Hepatocyte (in vitro differentiated cells): ENCODE measurements at regions not wholly inside any gene's neighbourhood (a gene's known extent, or its start where the extent isn't known, plus 50 kb on each side); places are given as distances from the start of the nearest gene placed in this dataset.

Source experiments
- DNase-seq: peaks from one replicate; pipeline ENCODE4 v3.0.0-alpha.2; 2016; ENCODE audit warnings: low spot score
- H2AFZ ChIP-seq: fragments of 200-600 bp; sonication (generic); 2 replicates; pipeline ENCODE4 v1.6.0; 2016; ENCODE audit warnings: antibody characterized with exemption, mild to moderate bottlenecking
- H3K27ac ChIP-seq: fragments of 200-600 bp; sonication (generic); 2 replicates; pipeline ENCODE4 v1.5.1; 2016; ENCODE audit warnings: mild to moderate bottlenecking
- H3K27me3 ChIP-seq: fragments of 200-600 bp; sonication (generic); 2 replicates; pipeline ENCODE4 v1.6.1; 2016
- H3K36me3 ChIP-seq: fragments of 200-600 bp; sonication (generic); replicated peaks from 2 replicates; pipeline ENCODE4 v1.5.1; 2016; ENCODE audit warnings: low read depth; ENCODE audit not compliant: insufficient read depth
- H3K4me1 ChIP-seq: fragments of 200-600 bp; sonication (generic); 2 replicates; pipeline ENCODE4 v1.5.1; 2016; ENCODE audit warnings: mild to moderate bottlenecking, moderate library complexity; ENCODE audit not compliant: insufficient read depth
- H3K4me2 ChIP-seq: fragments of 200-600 bp; sonication (generic); 2 replicates; pipeline ENCODE4 v1.6.0; 2016
- H3K4me3 ChIP-seq: fragments of 200-600 bp; sonication (generic); 2 replicates; pipeline ENCODE4 v1.5.1; 2016; ENCODE audit warnings: mild to moderate bottlenecking
- H3K79me2 ChIP-seq: fragments of 200-600 bp; sonication (generic); 2 replicates; pipeline ENCODE4 v1.6.0; 2017; ENCODE audit warnings: mild to moderate bottlenecking
- H3K9me2 ChIP-seq: fragments of 200-600 bp; sonication (generic); replicated peaks from 2 replicates; pipeline ENCODE4 v1.6.0; 2017; ENCODE audit warnings: mild to moderate bottlenecking; ENCODE audit not compliant: insufficient read depth
- H3K9me3 ChIP-seq: fragments of 200-600 bp; sonication (generic); 2 replicates; pipeline ENCODE4 v1.5.1; 2016; ENCODE audit warnings: low read depth, mild to moderate bottlenecking
- H4K20me1 ChIP-seq: fragments of 200-600 bp; sonication (generic); 2 replicates; pipeline ENCODE4 v1.6.0; 2016; ENCODE audit warnings: mild to moderate bottlenecking; ENCODE audit not compliant: insufficient read depth, poor library complexity, severe bottlenecking
- EZH2 ChIP-seq: fragments of 200-600 bp; sonication (generic); IDR thresholded peaks from 2 replicates; pipeline ENCODE4 v1.6.1; 2016; ENCODE audit warnings: antibody characterized with exemption, mild to moderate bottlenecking, borderline replicate concordance
- EZH2phosphoT487 ChIP-seq: fragments of 200-600 bp; sonication (generic); IDR thresholded peaks from one replicate; pipeline ENCODE4 v1.6.1; 2018; ENCODE audit warnings: antibody characterized with exemption, mild to moderate bottlenecking, low read depth, moderate library complexity; ENCODE audit not compliant: unreplicated experiment, severe bottlenecking
- WGBS: methylation state at CpG from one replicate; pipeline ENCODE4 v1.1.6; 2016; ENCODE audit warnings: low lambda C conversion rate; ENCODE audit errors: missing lambda C conversion rate; 5-methylcytosine and 5-hydroxymethylcytosine counted together
- TF ChIP-seq, protein P1 (sequence below): fragments of 200-600 bp; sonication (generic); IDR thresholded peaks from 2 replicates; pipeline ENCODE4 v1.5.1; 2016; ENCODE audit warnings: antibody characterized with exemption, mild to moderate bottlenecking; ENCODE audit not compliant: poor library complexity

DNA sequence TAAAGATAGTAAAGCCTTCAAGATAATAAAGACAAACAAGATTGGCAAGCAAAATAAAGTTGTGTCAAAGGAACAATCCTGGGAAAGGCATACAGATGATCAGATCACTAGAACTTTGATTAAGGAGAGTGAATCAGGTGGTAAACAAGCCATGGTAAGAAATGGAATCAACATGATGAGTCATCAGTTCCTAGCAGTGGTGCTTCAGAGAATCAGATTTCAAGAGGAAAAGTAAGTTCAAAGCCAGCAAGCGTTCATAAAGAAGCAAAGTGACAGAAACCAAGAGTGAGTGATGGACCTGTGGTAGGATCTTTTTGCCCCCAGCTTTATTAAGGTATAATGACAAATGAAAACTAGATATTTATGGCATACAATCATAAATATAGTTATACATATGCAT, 340.4 kb downstream of the TPBG start:
- no peak overlapping the region for H3K4me3 ChIP-seq
- WGBS = 68% methylated on average over 1 of the region's 1 CpG
- DNase-seq = no peak

DNA sequence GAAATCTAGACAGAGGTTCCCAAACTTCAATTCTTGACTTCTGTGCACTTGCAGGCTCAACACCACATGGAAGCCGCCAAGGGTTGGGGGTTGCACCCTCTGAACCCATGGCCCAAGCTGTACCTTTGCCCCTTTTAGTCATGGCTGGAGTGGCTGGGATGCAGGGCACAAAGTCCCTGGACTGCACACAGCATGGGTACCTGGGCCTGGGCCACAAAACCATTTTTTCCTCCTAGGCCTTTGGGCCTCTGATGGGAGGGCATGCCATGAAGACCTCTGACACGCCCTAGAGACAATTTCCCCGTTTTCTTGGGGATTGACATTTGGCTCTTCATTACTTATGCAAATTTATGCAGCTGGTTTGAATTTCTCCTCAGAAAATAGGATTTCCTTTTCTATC, 342.0 kb downstream of the TPBG start:
- no peaks in the 10 kb centered on the region for H3K36me3 ChIP-seq
- H3K4me1 ChIP-seq = no peaks in the 10 kb centered on the region
- H3K4me2 ChIP-seq = no peak overlapping the region
- H3K27ac ChIP-seq = no peak overlapping the region
- H3K27me3 ChIP-seq = no peaks in the 10 kb centered on the region
- no peak overlapping the region for H2AFZ ChIP-seq
- H3K9me2 ChIP-seq = no peaks in the 10 kb centered on the region
- TF ChIP-seq EZH2phosphoT487 (no peak), EZH2 (no peak)
- TF ChIP-seq, protein P1, sequence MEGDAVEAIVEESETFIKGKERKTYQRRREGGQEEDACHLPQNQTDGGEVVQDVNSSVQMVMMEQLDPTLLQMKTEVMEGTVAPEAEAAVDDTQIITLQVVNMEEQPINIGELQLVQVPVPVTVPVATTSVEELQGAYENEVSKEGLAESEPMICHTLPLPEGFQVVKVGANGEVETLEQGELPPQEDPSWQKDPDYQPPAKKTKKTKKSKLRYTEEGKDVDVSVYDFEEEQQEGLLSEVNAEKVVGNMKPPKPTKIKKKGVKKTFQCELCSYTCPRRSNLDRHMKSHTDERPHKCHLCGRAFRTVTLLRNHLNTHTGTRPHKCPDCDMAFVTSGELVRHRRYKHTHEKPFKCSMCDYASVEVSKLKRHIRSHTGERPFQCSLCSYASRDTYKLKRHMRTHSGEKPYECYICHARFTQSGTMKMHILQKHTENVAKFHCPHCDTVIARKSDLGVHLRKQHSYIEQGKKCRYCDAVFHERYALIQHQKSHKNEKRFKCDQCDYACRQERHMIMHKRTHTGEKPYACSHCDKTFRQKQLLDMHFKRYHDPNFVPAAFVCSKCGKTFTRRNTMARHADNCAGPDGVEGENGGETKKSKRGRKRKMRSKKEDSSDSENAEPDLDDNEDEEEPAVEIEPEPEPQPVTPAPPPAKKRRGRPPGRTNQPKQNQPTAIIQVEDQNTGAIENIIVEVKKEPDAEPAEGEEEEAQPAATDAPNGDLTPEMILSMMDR = no peak
- no peak overlapping the region for H3K4me3 ChIP-seq
- DNase-seq = no peak
- H3K79me2 ChIP-seq = no peaks in the 10 kb centered on the region
- H4K20me1 ChIP-seq = no peaks in the 10 kb centered on the region
- H3K9me3 ChIP-seq = no peaks in the 10 kb centered on the region
- 76% methylated on average over 3 of the region's 3 CpGs for WGBS

More for the DNA sequence above, 340.4 kb downstream of the TPBG start:
- Histone ChIP-seq H3K9me2 (no peaks in the 10 kb centered on the region), H3K27me3 (no peaks in the 10 kb centered on the region), H3K79me2 (no peaks in the 10 kb centered on the region), H2AFZ (no peak overlapping the region), H3K4me1 (no peaks in the 10 kb centered on the region), H4K20me1 (no peaks in the 10 kb centered on the region), H3K4me2 (no peak overlapping the region), H3K36me3 (no peaks in the 10 kb centered on the region), H3K27ac (no peak overlapping the region), H3K9me3 (no peaks in the 10 kb centered on the region)
- no peak for TF ChIP-seq EZH2
- TF ChIP-seq EZH2phosphoT487 = no peak
- TF ChIP-seq, protein P1 = no peak

DNA sequence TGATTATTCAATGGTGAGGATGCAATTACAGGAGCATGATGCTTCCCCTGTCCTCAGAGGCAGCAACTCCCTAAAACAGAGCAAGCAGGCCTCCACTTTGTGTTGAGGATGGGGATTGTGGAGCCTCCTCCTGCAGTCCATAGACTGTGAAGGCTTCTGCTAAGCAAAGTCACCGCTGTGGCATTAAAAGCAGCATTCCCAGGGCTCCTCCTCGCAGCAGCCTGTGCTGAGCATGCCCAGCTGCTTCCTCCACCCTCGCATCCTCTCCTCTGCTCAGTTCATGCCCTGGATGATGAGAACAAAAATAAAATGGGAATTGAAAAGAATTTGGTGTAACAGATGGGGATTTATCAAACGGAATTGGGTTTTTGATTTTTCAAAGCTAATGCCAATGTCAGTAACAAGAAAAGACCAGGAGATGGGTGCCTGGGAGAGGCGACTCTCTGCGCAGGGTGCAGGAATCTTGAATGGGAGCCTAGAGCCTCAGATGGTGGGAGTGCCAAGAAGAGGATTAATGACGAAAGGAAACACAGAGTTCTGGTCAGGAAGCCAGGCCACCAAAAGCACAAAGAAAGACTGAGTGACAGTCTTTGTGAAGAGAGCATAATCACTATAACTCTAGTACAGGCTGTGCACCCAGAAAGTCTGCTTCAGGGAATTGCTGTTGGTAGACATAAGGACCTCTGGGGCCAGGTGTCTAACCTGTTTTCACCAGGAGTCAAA, 347.6 kb downstream of the TPBG start:
- Histone ChIP-seq H4K20me1 (no peaks in the 10 kb centered on the region), H3K9me2 (no peaks in the 10 kb centered on the region), H3K4me1 (no peaks in the 10 kb centered on the region), H3K27ac (no peak overlapping the region), H3K27me3 (no peaks in the 10 kb centered on the region), H3K79me2 (no peaks in the 10 kb centered on the region), H3K9me3 (no peaks in the 10 kb centered on the region), H3K4me2 (no peak overlapping the region), H3K4me3 (no peak overlapping the region), H2AFZ (no peak overlapping the region), H3K36me3 (no peaks in the 10 kb centered on the region)
- 89% methylated on average over 7 of the region's 7 CpGs for WGBS
- no peak for DNase-seq
- TF ChIP-seq, protein P1 = no peak
- TF ChIP-seq EZH2phosphoT487 = no peak
- TF ChIP-seq EZH2 = no peak
